Activated naive CD4-positive, alpha-beta T cell treated with anti-CD3 and anti-CD28 coated beads, Interleukin-2, amount 50 U/mL, for 72 hours (primary cell): ENCODE measurements at regions not wholly inside any gene's neighbourhood (a gene's known extent, or its start where the extent isn't known, plus 50 kb on each side); places are given as distances from the start of the nearest gene placed in this dataset.
A peak's percentile ranks its signal among the peaks of the same experiment; 100 is the strongest.

Source experiments
- ATAC-seq, 2 donors: fragments of 150-1000 bp; cut with Tn5 transposase; 2 replicates each; pipeline ENCODE4 v1.10.0; 2021; ENCODE audit warnings: mild to moderate bottlenecking in 2 of 2, moderate library complexity in 2 of 2
- DNase-seq, 2 donors: peaks; one replicate each; pipeline ENCODE4 v3.0.0; 2021 to 2022; ENCODE audit warnings: low spot score in 2 of 2
- H3K27ac Mint-ChIP-seq, 2 donors: one replicate each; pipeline ENCODE4 v1.8.0; 2022; ENCODE audit warnings: mild to moderate bottlenecking in 2 of 2, mixed read lengths in 2 of 2
- H3K36me3 Mint-ChIP-seq, 2 donors: one replicate each; pipeline ENCODE4 v1.8.0; 2022; ENCODE audit warnings: mixed read lengths in 2 of 2
- H3K9me3 Mint-ChIP-seq, 2 donors: one replicate each; pipeline ENCODE4 v1.8.0; 2022; ENCODE audit warnings: mixed read lengths in 2 of 2

DNA sequence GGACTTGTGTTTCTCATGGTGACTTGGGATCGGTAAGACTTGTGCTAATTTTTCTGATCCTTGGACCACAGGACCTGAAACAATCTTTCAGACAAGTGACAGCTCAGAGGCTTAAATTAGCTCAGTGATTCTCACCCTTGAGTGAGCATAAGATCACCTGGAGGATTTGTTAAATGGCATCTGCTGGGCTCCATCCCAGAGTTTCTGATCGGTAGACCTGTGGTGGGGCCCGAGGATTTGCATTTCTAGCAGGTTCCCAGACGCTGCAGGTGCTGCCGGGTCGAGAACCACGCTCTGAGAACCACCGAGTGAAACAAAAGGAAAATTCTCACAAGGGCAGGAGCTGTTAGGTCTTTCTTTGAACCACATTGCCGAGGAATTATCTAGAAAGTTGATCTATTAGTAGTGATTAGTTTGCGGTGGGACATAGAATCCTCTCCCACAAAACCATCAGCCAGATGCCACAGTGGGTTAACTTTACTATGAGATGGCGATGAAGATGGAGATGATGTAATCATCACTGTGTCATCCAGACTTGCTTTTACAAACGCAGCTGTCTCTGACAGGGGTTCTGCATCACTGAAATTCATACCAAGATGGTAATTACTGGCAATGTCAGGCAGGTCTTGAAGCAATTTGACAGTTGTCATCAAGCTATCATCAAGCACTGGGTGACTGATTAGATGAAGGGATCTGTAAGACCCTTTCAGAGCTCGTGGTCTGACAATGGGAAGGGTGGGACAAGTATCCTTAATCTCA, 184.0 kb downstream of the AACS start:
- H3K9me3 Mint-ChIP-seq: no peaks in the 10 kb centered on the region
- DNase-seq (no peak), ATAC-seq (no peak)
- H3K36me3 Mint-ChIP-seq: no peaks in the 10 kb centered on the region
- no peak overlapping the region for H3K27ac Mint-ChIP-seq

- no peak overlapping the region for H3K27ac Mint-ChIP-seq
- no peaks in the 10 kb centered on the region for H3K9me3 Mint-ChIP-seq
- DNase-seq (no peak), ATAC-seq (no peak)
- no peaks in the 10 kb centered on the region for H3K36me3 Mint-ChIP-seq
Observed at GRCh38 chr12:125249932-125250331, 184.7 kb downstream of the AACS start.

DNA sequence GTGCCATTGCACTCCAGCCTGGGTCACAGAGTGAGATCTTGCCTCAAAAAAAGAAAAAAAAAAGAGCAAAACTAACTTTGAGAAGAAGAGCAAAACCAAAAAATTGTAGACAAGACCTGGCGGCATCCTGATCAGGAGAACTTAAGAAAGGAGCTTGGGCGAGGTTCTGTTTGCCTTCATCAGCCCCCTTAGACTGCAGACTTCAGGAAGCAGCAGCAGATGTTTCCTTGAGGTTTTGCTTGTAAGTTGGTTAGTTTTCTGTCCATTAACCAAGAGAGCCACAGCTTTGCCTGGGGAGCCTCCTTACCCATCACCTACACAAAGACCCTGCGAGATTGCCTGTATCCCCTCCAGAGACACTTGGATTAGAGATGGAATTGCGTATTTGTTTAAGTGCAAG, 189.0 kb downstream of the AACS start:
- H3K27ac Mint-ChIP-seq: no peak overlapping the region
- H3K9me3 Mint-ChIP-seq: peaks cover 0 to 4% of the 10 kb centered on the region in 2 donors
- H3K36me3 Mint-ChIP-seq: no peaks in the 10 kb centered on the region
- ATAC-seq (no peak), DNase-seq (no peak)

- Mint-ChIP-seq H3K36me3 (no peaks in the 10 kb centered on the region), H3K27ac (no peak overlapping the region), H3K9me3 (peaks cover 0 to 4% of the 10 kb centered on the region in 2 donors)
- DNase-seq (no peak), ATAC-seq (no peak)
Observed at GRCh38 chr12:125254856-125255255, 189.6 kb downstream of the AACS start.

GRCh38 chr12:125255935-125256633, 190.8 kb downstream of the AACS start:
- peaks cover 0 to 4% of the 10 kb centered on the region in 2 donors for H3K9me3 Mint-ChIP-seq
- H3K27ac Mint-ChIP-seq: no peak overlapping the region
- no peak for ATAC-seq
- no peaks in the 10 kb centered on the region for H3K36me3 Mint-ChIP-seq
- DNase-seq: no peak

- DNase-seq (no peak), ATAC-seq (no peak)
- Mint-ChIP-seq H3K27ac (no peak overlapping the region), H3K36me3 (no peaks in the 10 kb centered on the region), H3K9me3 (peaks cover 0 to 4% of the 10 kb centered on the region in 2 donors)
Observed at GRCh38 chr12:125256634-125256936, 191.3 kb downstream of the AACS start.

DNA sequence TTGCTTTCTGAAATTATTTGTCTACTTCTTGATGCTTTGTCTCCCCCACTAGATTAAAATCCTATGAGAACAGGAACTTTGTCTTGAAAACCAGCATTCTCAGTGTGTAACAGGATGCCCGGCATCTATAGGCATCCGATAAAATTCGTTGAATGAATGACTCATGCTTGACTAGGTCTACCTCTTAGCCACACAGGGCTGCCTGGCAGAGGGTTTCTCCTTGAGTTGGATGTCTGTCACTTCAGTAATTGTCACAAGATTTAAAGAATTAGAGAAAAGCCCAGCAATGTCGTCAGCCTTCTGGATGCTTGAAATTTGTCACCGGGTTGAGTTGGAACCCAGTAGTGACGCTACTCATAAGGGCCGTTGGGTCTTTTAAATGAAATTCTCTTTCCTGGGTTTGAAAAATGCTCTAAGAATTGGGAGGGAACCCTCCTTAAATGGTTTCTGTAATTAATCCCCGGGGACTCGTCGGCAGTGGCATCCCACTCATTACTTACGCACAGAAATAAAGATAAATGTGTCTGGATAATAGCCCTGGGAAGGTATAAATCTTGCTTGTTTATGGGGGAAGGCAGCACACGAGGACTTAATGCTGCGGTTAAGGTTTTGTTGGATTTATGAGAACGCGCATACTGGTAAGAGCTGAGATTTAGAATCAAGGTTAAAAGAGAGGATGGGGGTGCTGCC, 194.1 kb downstream of the AACS start:
- DNase-seq: no peak
- H3K36me3 Mint-ChIP-seq: no peaks in the 10 kb centered on the region
- H3K27ac Mint-ChIP-seq: no peak overlapping the region
- H3K9me3 Mint-ChIP-seq: peaks cover 0 to 13% of the 10 kb centered on the region in 2 donors
- ATAC-seq: no peak

DNA sequence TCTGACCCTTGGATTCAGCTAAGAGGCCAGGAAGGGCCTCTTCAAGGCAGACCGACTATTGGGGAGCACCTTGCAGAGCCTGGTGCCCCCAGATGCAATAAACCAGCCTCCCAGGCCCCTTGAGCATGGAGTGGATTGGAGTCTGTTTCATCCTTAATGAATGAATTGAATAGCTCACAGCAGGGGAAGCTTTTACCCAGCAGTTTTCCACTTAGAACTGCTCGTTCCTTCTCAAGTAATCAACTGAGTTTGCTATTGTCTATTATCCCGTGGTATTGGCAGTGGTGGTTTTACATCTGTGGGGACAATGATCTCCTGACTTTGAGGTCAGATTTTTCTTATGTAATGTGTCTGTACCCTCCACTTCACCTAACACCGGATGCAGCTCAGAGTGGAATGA, 197.6 kb downstream of the AACS start:
- ATAC-seq (no peak), DNase-seq (no peak)
- Mint-ChIP-seq H3K36me3 (no peaks in the 10 kb centered on the region), H3K9me3 (peaks cover 0 to 9% of the 10 kb centered on the region in 2 donors), H3K27ac (no peak overlapping the region)

DNA sequence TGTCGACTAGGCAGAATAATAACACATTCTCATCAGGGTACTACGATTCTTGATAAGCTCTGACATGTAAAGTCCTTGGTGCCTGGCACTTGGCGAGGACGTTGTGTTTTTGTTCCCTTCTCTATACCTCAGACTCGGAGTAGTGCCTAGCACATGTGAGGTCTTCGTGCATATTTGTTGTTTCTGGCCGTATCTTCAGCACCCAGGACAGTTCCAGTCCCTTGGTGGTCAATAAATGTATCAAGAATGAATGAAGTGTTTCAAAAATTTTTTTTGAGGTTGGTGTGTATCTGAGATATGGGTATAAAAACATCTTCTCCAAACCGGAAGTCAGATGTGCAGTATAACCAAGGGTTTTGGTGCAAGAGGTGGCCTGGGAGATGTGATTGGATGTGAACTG, 198.2 kb downstream of the AACS start:
- DNase-seq (no peak), ATAC-seq (no peak)
- no peaks in the 10 kb centered on the region for H3K36me3 Mint-ChIP-seq
- H3K9me3 Mint-ChIP-seq: peaks cover 0 to 9% of the 10 kb centered on the region in 2 donors
- H3K27ac Mint-ChIP-seq: no peak overlapping the region

GRCh38 chr12:125267114-125267513, 201.9 kb downstream of the AACS start:
- ATAC-seq (no peak), DNase-seq (no peak)
- Mint-ChIP-seq H3K9me3 (peaks cover 0 to 9% of the 10 kb centered on the region in 2 donors), H3K27ac (no peak overlapping the region), H3K36me3 (no peaks in the 10 kb centered on the region)

- no peak for DNase-seq
Observed at GRCh38 chr12:125269276-125269675, 204.0 kb downstream of the AACS start.

GRCh38 chr12:125271892-125272291, 206.7 kb downstream of the AACS start:
- Mint-ChIP-seq H3K9me3 (no peaks in the 10 kb centered on the region), H3K27ac (no peak overlapping the region), H3K36me3 (no peaks in the 10 kb centered on the region)
- DNase-seq (no peak), ATAC-seq (no peak)

More at GRCh38 chr12:125269276-125269675, 204.0 kb downstream of the AACS start:
- H3K36me3 Mint-ChIP-seq: no peaks in the 10 kb centered on the region
- H3K27ac Mint-ChIP-seq: no peak overlapping the region
- no peak for ATAC-seq
- no peaks in the 10 kb centered on the region for H3K9me3 Mint-ChIP-seq

DNA sequence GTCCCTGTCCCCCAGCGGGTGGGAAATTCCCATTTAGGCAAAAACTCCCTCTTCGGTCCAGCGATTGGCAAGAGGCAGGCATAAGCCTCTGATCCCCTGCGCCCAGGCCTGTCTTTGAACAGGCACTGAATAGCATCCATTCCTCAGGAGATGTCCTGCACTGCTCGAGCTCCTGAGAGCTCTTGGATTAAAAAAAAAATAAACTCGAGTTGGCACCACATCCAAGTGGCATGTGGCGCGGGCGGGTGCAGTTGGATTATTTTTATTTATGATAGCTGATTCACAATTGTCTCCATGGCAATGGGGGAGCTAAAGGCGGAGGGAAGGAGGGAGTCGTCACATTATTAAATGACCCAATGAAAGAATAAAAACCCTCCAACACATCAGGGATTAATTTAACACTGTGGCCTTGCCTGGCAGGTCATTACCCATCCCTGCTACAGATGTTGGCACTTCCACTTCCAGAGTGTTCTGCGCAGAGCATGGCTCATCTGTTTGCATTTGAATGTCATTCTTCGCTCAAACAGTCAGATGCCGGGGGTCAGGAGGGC, 207.2 kb downstream of the AACS start:
- H3K9me3 Mint-ChIP-seq: no peaks in the 10 kb centered on the region
- no peak for ATAC-seq
- H3K27ac Mint-ChIP-seq: no peak overlapping the region
- DNase-seq: no peak
- no peaks in the 10 kb centered on the region for H3K36me3 Mint-ChIP-seq

DNA sequence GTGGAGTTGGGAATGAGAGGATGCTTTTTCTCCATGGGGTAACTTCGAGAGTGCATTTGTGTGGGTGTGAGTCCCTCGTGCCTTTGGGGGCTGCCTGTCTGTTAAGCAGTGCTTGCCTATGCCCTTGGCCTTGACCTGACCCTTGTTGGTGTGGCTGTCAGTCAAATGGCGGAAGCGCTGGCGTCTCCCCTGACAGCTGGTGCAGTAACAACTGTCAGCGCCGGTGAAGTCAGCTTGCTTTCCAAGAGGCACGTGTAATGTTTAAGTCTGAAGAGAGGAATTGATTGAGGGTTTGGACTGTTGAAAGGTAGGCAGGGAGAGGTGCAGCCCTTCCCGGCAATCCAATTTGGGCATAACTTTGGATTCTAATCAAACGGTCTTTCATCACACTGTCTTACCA, 211.3 kb downstream of the AACS start:
- no peak for ATAC-seq
- no peak overlapping the region for H3K27ac Mint-ChIP-seq
- DNase-seq: no peak
- H3K9me3 Mint-ChIP-seq: peaks cover 0 to 3% of the 10 kb centered on the region in 2 donors
- H3K36me3 Mint-ChIP-seq: no peaks in the 10 kb centered on the region

DNA sequence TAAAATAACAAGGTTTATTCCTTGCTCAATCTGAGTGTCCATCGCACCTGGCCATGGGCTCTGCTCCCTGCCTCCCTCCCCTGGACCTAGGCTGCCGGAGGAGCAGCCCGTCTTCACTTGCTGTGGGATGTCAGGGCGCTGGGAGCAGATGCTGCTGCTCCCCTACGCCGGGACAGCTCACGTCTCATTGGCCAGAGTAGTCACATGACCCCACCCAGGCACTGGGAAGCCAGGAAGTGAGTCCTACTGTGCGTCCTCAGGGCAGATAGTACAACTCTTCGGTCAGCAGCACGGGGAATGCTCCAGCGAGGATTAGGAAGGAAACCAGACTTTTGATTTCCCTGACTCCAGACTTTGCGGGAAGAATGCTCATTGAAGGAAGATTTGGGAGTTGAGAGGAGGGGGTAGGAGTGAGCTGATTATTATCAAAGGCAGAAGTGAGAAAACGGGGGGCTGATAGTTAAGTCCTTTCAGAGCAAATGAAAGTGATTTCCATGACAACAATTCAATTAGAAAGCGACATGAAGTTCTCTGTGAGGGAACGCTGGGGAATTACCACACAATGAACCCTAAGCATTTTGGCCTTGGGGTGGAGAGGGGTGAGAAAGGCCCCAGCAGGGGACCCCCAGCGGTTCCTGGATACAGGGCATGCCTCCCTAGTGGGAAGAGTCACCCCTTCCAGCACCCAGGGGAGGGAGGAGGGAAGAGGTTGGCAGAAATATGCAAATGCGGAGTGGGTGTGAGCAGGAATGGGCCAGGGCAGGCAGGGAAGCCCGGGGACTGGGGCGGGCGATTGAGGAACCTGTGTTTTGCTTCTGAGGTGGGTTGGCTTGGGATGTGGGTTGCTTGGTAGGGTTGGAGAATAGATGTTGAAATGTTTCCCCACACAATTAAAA, 215.5 kb downstream of the AACS start:
- ATAC-seq: peak; percentile 13 to 70
- no peak for DNase-seq
- peaks cover 0 to 3% of the 10 kb centered on the region in 2 donors for H3K9me3 Mint-ChIP-seq
- no peak overlapping the region for H3K27ac Mint-ChIP-seq
- H3K36me3 Mint-ChIP-seq: no peaks in the 10 kb centered on the region

DNA sequence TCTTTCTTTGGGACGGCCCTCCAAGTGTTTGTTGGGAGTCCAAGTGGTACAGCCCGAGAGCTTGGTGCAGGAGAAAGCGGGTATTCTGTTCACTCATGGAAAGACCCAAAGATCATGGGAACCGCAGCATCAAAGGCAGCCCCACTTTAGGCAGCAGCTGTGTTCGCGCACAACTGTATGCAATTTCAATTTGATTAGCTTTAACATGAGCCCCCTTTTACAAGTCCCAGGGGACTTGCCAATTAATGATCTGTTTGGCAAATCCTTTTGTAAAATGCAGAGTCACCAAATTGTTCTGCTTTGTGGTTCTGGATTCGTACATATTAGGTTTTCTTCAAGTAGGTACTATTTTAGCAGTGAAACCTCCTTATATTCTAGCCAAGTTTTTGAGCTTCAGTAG, 217.7 kb downstream of the AACS start:
- no peak for DNase-seq
- Mint-ChIP-seq H3K27ac (no peak overlapping the region), H3K36me3 (no peaks in the 10 kb centered on the region), H3K9me3 (peaks cover 0 to 3% of the 10 kb centered on the region in 2 donors)
- ATAC-seq: no peak
